ENCODE measurements at regions not wholly inside any gene's neighbourhood (a gene's known extent, or its start where the extent isn't known, plus 50 kb on each side); places are given as distances from the start of the nearest gene placed in this dataset.

- TF ChIP-seq POLR2A (IDR thresholded peaks at IDR 0.05; ENCODE audit: low read depth, low read length) = no peak
- no peak for TF ChIP-seq MXI1 (IDR thresholded peaks at IDR 0.05; ENCODE audit: borderline replicate concordance, low read depth, low read length)
- 0 out of 2 replicates have a peak, but pooled peaks have one; percentile 8 for TF ChIP-seq CEBPB (IDR thresholded peaks at IDR 0.05; ENCODE audit: low read depth, low read length)
Observed at GRCh38 chr6:23106951-23107350, 537.6 kb downstream of the HDGFL1 start.
